Mucosa of rectum (tissue), 2 donors: ENCODE measurements at regions not wholly inside any gene's neighbourhood (a gene's known extent, or its start where the extent isn't known, plus 50 kb on each side); places are given as distances from the start of the nearest gene placed in this dataset.
"Not testable (repeated sequence)": the region's sequence is repeated elsewhere in the genome, so short reads cannot be mapped to it uniquely, and the experiment has no call there.

Experiments
- H3K27ac ChIP-seq, 2 donors: one replicate each; pipeline ENCODE4 v1.7.0; 2013; ENCODE audit warnings: inconsistent platforms in 2 of 2, low read depth in 2 of 2, low read length in 2 of 2
- H3K27me3 ChIP-seq, 2 donors: one replicate each; pipeline ENCODE4 v1.7.0; 2013; ENCODE audit warnings: low read length in 2 of 2; ENCODE audit not compliant: control insufficient read depth in 2 of 2, insufficient read depth in 2 of 2
- H3K36me3 ChIP-seq, 2 donors: one replicate each; pipeline ENCODE4 v1.7.0; 2013; ENCODE audit warnings: low read length in 2 of 2; ENCODE audit not compliant: control insufficient read depth in 2 of 2, insufficient read depth in 2 of 2
- H3K4me1 ChIP-seq, 2 donors: one replicate each; pipeline ENCODE4 v1.7.0; 2013; ENCODE audit warnings: low read length in 2 of 2, mild to moderate bottlenecking in 1 of 2; ENCODE audit not compliant: control insufficient read depth in 2 of 2, insufficient read depth in 2 of 2
- H3K4me3 ChIP-seq, 2 donors: one replicate each; pipeline ENCODE4 v1.7.0; 2013; ENCODE audit warnings: low read length in 2 of 2
- H3K9ac ChIP-seq, 2 donors: one replicate each; pipeline ENCODE4 v1.7.0; 2013; ENCODE audit warnings: low read length in 2 of 2, low read depth in 1 of 2, mild to moderate bottlenecking in 1 of 2
- H3K9me3 ChIP-seq, 2 donors: one replicate each; pipeline ENCODE4 v1.7.0; 2013; ENCODE audit warnings: low read length in 2 of 2; ENCODE audit not compliant: control insufficient read depth in 2 of 2
- donor health status: healthy.
- donor health status: Normal muscosa, but diverticular disease.

DNA sequence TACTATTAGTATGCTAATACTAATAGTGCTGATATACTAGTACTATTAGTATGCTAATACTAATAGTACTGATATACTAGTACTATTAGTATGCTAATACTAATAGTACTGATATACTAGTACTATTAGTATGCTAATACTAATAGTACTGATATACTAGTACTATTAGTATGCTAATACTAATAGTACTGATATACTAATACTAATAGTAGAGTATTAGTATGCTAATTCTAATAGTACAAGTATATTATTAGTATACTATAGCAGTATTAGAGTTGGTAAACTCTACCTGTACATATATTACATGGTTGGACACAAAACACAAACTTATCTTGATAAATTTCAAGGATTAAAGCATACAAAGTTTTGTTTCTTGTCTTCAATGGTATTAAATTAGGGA, 722.9 kb downstream of the TRHDE start:
- H3K27me3 ChIP-seq, H3K36me3 ChIP-seq, H3K9me3 ChIP-seq, H3K4me3 ChIP-seq, H3K9ac ChIP-seq, H3K27ac ChIP-seq, H3K4me1 ChIP-seq: not testable (repeated sequence)

- Histone ChIP-seq H3K4me1 (no peaks in the 10 kb centered on the region), H3K9ac (no peak overlapping the region), H3K4me3 (no peak overlapping the region), H3K27ac (no peak overlapping the region), H3K27me3 (no peaks in the 10 kb centered on the region), H3K36me3 (no peaks in the 10 kb centered on the region), H3K9me3 (no peaks in the 10 kb centered on the region)
Measured at GRCh38 chr12:72995616-72996015, 723.4 kb downstream of the TRHDE start.

- not testable (repeated sequence) for H3K27me3 ChIP-seq, H3K4me1 ChIP-seq, H3K9me3 ChIP-seq, H3K4me3 ChIP-seq, H3K36me3 ChIP-seq, H3K9ac ChIP-seq, H3K27ac ChIP-seq
Measured at GRCh38 chr12:73001806-73002205, 729.6 kb downstream of the TRHDE start.

- not testable (repeated sequence) for H3K9ac ChIP-seq, H3K27ac ChIP-seq, H3K36me3 ChIP-seq, H3K27me3 ChIP-seq, H3K4me1 ChIP-seq, H3K4me3 ChIP-seq, H3K9me3 ChIP-seq
Measured at GRCh38 chr12:73002504-73002903, 730.3 kb downstream of the TRHDE start.

DNA sequence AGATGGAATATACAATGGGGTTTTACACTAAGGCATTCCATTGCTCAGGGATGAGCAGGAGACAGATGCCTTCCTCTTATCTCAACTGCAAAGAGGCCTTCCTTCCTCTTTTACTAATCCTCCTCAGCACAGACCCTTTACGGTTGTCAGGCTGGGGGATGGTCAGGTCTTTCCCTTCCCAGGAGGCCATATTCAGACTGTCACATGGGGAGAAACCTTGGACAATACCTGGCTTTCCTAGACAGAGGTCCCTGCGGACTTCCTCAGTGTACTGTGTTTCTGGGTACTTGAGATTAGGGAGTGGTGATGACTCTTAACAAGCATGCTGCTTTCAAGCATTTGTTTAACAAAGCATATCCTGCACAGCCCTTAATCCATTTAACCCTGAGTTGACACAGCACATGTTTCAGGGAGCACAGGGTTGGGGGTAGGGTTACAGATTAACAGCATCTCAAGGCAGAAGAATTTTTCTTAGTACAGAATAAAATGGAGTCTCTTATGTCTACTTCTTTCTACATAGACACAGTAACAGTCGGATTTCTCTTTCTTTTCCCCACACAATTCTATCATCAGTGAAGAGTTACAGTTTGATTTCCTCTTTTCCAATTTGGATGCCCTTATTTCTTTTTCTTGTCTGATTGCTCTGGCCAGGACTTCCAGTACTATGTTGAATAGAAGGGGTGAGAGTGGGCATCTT, 737.1 kb downstream of the TRHDE start:
- not testable (repeated sequence) for H3K9ac ChIP-seq, H3K36me3 ChIP-seq, H3K4me1 ChIP-seq, H3K9me3 ChIP-seq, H3K27ac ChIP-seq, H3K4me3 ChIP-seq, H3K27me3 ChIP-seq

DNA sequence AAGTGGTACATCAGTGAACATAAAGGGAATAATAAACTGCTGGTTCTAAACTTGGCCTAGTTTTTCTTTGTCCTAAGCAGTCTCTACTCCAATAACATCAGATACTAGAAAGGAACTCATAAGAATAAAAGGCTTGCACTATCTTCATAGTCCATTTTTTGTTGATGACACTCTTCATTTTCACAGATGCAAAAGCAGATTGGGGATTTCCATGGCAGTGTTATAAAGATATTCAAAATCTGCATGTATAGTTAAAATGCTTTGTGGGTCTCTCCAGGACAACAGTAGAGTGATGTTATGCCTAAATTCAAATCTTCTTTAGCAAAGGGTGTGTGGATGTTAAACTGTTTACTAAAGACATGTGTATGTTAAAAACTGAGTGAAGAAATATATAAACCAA, 745.8 kb downstream of the TRHDE start:
- H3K36me3 ChIP-seq = no peaks in the 10 kb centered on the region
- H3K27me3 ChIP-seq = no peaks in the 10 kb centered on the region
- H3K27ac ChIP-seq = no peak overlapping the region
- H3K9ac ChIP-seq = no peak overlapping the region
- peaks cover 0 to 3% of the 10 kb centered on the region in 2 donors for H3K9me3 ChIP-seq
- no peaks in the 10 kb centered on the region for H3K4me1 ChIP-seq
- H3K4me3 ChIP-seq = no peak overlapping the region

GRCh38 chr12:73053893-73054292, 781.7 kb downstream of the TRHDE start:
- H3K27ac ChIP-seq = no peak overlapping the region
- H3K9me3 ChIP-seq = peaks cover 0 to 3% of the 10 kb centered on the region in 2 donors
- H3K27me3 ChIP-seq = no peaks in the 10 kb centered on the region
- no peak overlapping the region for H3K4me3 ChIP-seq
- H3K36me3 ChIP-seq = no peaks in the 10 kb centered on the region
- H3K9ac ChIP-seq = no peak overlapping the region
- no peaks in the 10 kb centered on the region for H3K4me1 ChIP-seq

DNA sequence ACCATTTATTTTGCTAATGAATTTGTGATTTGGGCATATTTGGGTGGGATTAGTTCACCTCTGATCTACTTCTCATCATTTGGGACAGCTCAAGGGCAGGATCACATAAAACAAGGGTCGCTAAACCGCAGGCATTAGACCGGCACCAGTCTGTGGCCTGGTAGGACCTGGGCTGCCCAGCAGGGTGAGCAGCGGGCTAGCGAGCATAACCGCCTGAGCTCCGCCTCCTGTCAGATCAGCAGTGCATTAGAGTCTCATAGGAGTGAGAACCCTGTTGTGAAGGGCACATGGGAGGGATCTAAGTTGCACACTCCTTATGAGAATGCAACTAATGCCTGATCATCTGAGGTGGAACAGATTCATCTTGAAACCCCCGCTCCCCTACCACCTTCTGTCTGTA, 785.3 kb downstream of the TRHDE start:
- peaks cover 3% of the 10 kb centered on the region in 2 donors for H3K9me3 ChIP-seq
- no peak overlapping the region for H3K4me3 ChIP-seq
- no peak overlapping the region for H3K27ac ChIP-seq
- no peaks in the 10 kb centered on the region for H3K27me3 ChIP-seq
- no peak overlapping the region for H3K9ac ChIP-seq
- H3K4me1 ChIP-seq = no peaks in the 10 kb centered on the region
- no peaks in the 10 kb centered on the region for H3K36me3 ChIP-seq

- no peak overlapping the region for H3K9ac ChIP-seq
- no peaks in the 10 kb centered on the region for H3K4me1 ChIP-seq
- H3K4me3 ChIP-seq = no peak overlapping the region
- H3K27ac ChIP-seq = no peak overlapping the region
- H3K9me3 ChIP-seq = no peaks in the 10 kb centered on the region
- no peaks in the 10 kb centered on the region for H3K27me3 ChIP-seq
- H3K36me3 ChIP-seq = no peaks in the 10 kb centered on the region
Measured at GRCh38 chr12:73065913-73066312, 793.7 kb downstream of the TRHDE start.

DNA sequence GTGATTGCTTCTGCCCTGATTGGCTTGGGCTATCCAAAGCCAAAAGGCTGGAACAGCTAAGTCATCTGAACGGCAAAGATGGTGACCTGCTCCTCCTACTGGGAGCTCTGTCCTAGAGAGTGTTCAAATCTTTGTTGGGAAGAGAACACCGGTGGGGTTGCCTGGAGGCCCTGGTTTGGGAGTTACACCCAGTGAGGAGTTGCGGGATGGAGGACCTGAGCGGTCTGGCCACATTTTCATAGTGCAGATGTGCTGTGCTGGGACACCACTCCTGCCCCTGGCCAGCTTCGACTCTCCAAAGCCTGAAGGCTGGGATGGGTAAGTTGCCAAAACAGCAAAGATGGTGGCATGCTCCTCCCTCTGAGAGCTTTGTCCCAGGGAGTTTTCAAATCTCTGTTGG, 795.4 kb downstream of the TRHDE start:
- peaks cover 0 to 2% of the 10 kb centered on the region in 2 donors for H3K9me3 ChIP-seq
- no peaks in the 10 kb centered on the region for H3K36me3 ChIP-seq
- H3K27ac ChIP-seq = no peak overlapping the region
- H3K4me3 ChIP-seq = no peak overlapping the region
- H3K9ac ChIP-seq = no peak overlapping the region
- no peaks in the 10 kb centered on the region for H3K4me1 ChIP-seq
- H3K27me3 ChIP-seq = no peaks in the 10 kb centered on the region

DNA sequence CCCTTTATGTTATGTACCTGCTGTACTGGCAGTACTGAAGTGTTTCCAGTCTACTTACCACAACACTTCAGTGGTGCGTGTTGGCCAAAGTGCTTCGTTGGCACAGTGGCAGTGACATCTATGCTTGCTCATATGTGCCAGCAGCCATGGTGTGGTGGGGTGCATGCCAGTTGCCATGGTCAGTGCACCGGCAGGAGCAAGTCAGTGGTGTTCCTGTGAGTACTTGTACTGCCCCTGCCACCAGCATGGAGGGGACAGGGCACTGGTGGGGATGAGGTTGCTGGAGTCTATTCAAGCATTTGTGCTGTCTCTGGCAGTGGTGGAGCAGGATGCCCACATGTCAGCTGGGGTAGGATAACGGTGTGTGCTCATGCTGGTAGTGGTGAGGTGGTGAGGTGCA, 800.0 kb downstream of the TRHDE start:
- Histone ChIP-seq H3K4me1 (no peaks in the 10 kb centered on the region), H3K4me3 (no peak overlapping the region), H3K27me3 (no peaks in the 10 kb centered on the region), H3K9ac (no peak overlapping the region), H3K27ac (no peak overlapping the region), H3K9me3 (peaks cover 0 to 2% of the 10 kb centered on the region in 2 donors), H3K36me3 (no peaks in the 10 kb centered on the region)
